H1 (cell line): ENCODE measurements at regions not wholly inside any gene's neighbourhood (a gene's known extent, or its start where the extent isn't known, plus 50 kb on each side); places are given as distances from the start of the nearest gene placed in this dataset.

Experiments
- CTCF ChIA-PET: fragments of 300-600 bp; sonication (Branson Sonifier 250); formaldehyde crosslinking; loops from one replicate; lab custom pipeline; 2021; ENCODE audit not compliant: partially characterized antibody; lab: Charles Lee
- POLR2A ChIA-PET: fragments of 300-600 bp; sonication (Branson Sonifier 250); formaldehyde crosslinking; loops from one replicate; lab custom pipeline; 2021; ENCODE audit warnings: inconsistent platforms; ENCODE audit not compliant: partially characterized antibody; lab: Charles Lee
- DNase-seq, 2 experiments: peaks; one replicate each; pipeline versions ENCODE4 v3.0.0 to v3.0.0-alpha.2; 2010 to 2022; ENCODE audit warnings: low spot score in 2 of 2, low read depth in 1 of 2, mixed read lengths in 1 of 2
- FAIRE-seq: peaks from 2 replicates; lab custom pipeline; 2011; peaks lifted over from hg19 to GRCh38; lab: Jason Lieb, UNC
- H2AFZ ChIP-seq: 2 replicates; pipeline ENCODE4 v1.8.1; 2012; ENCODE audit warnings: low read length, inconsistent platforms
- H2AK5ac ChIP-seq: 2 replicates; pipeline ENCODE4 v1.6.1; 2013; ENCODE audit warnings: low read depth, low read length
- H2BK120ac ChIP-seq: replicated peaks from 2 replicates; pipeline ENCODE3; 2013; ENCODE audit warnings: low read depth, low read length, inconsistent platforms
- H2BK12ac ChIP-seq: 2 replicates; pipeline ENCODE4 v1.6.1; 2013; ENCODE audit warnings: low read depth, low read length
- H2BK15ac ChIP-seq: 2 replicates; pipeline ENCODE4 v1.6.1; 2013; ENCODE audit warnings: low read length
- H2BK20ac ChIP-seq: 2 replicates; pipeline ENCODE4 v1.6.1; 2013; ENCODE audit warnings: low read length
- H2BK5ac ChIP-seq: 2 replicates; pipeline ENCODE4 v1.6.1; 2013; ENCODE audit warnings: low read depth, low read length
- H3K14ac ChIP-seq: 2 replicates; pipeline ENCODE4 v1.6.1; 2013; ENCODE audit warnings: inconsistent platforms; ENCODE audit not compliant: insufficient read length
- H3K18ac ChIP-seq: 2 replicates; pipeline ENCODE4 v1.6.1; 2013; ENCODE audit warnings: low read length; ENCODE audit errors: extremely low read depth
- H3K23ac ChIP-seq: 2 replicates; pipeline ENCODE4 v1.6.1; 2013; ENCODE audit warnings: inconsistent platforms; ENCODE audit not compliant: insufficient read length
- H3K23me2 ChIP-seq: 2 replicates; pipeline ENCODE4 v1.6.1; 2013; ENCODE audit warnings: low read depth, low read length
- H3K27ac ChIP-seq: 2 replicates; pipeline ENCODE4 v1.6.1; 2011; ENCODE audit warnings: low read depth, low read length, inconsistent platforms
- H3K27me3 ChIP-seq, 4 experiments: replicated peaks in 1 of 4; 1 replicate in 1 of 4; 2 replicates in 3 of 4; pipeline versions ENCODE4 v1.6.1 to v1.8.1; 2011 to 2013; ENCODE audit warnings: low read length in 3 of 4, mild to moderate bottlenecking in 3 of 4, inconsistent platforms in 2 of 4, mixed read lengths in 2 of 4, moderate library complexity in 1 of 4; ENCODE audit not compliant: control insufficient read depth in 3 of 4, insufficient read depth in 3 of 4; ENCODE audit errors: extremely low read depth in 1 of 4
- H3K36me3 ChIP-seq, 4 experiments: 2 replicates each; pipeline versions ENCODE4 v1.6.1 to v1.8.1; 2011 to 2013; ENCODE audit warnings: mild to moderate bottlenecking in 4 of 4, low read length in 3 of 4, moderate library complexity in 2 of 4, control low read depth in 1 of 4, inconsistent platforms in 1 of 4; ENCODE audit not compliant: insufficient read depth in 4 of 4, control insufficient read depth in 2 of 4
- H3K4ac ChIP-seq: replicated peaks from 2 replicates; pipeline ENCODE3; 2013; ENCODE audit warnings: low read length, low read depth, mixed read lengths, inconsistent platforms; ENCODE audit not compliant: insufficient read length
- H3K4me1 ChIP-seq, 4 experiments: replicated peaks in 1 of 4; 1 replicate in 1 of 4; 2 replicates in 3 of 4; pipeline versions ENCODE4 v1.6.1 to v1.8.1; 2011 to 2013; ENCODE audit warnings: low read length in 3 of 4, inconsistent platforms in 2 of 4, mixed read lengths in 1 of 4; ENCODE audit not compliant: insufficient read depth in 4 of 4, control insufficient read depth in 3 of 4
- H3K4me2 ChIP-seq, 2 experiments: 2 replicates each; pipeline versions ENCODE4 v1.6.1 to v1.8.1; 2011 to 2013; ENCODE audit warnings: low read depth in 2 of 2, low read length in 2 of 2, control low read depth in 1 of 2, inconsistent platforms in 1 of 2, mild to moderate bottlenecking in 1 of 2; ENCODE audit not compliant: insufficient read depth in 1 of 2
- H3K4me3 ChIP-seq, 4 experiments: fragments of 200-600, 300-600 bp in 1 of 4; sonication (generic), shearing (Covaris generic), sonication (Bioruptor Twin) in 1 of 4; 2 replicates each; pipeline versions ENCODE4 v1.5.1 to v1.8.1; 2011 to 2016; ENCODE audit warnings: low read length in 4 of 4, low read depth in 3 of 4, control low read depth in 2 of 4, inconsistent platforms in 2 of 4, mild to moderate bottlenecking in 2 of 4, mixed read lengths in 1 of 4, moderate library complexity in 1 of 4; ENCODE audit not compliant: insufficient read depth in 2 of 4; ENCODE audit errors: extremely low read depth in 1 of 4
- H3K56ac ChIP-seq: replicated peaks from 2 replicates; pipeline ENCODE3; 2013; ENCODE audit warnings: low read depth, mild to moderate bottlenecking, mixed read lengths, low read length, inconsistent platforms; ENCODE audit not compliant: insufficient read length
- H3K79me1 ChIP-seq: 2 replicates; pipeline ENCODE4 v1.6.1; 2013; ENCODE audit warnings: low read depth, low read length, control low read depth
- H3K79me2 ChIP-seq, 2 experiments: 2 replicates each; pipeline versions ENCODE4 v1.6.1 to v1.8.1; 2012 to 2013; ENCODE audit warnings: low read length in 2 of 2, mild to moderate bottlenecking in 2 of 2, inconsistent platforms in 1 of 2; ENCODE audit not compliant: insufficient read depth in 2 of 2, control insufficient read depth in 1 of 2
- H3K9ac ChIP-seq, 4 experiments: replicated peaks in 1 of 4; 1 replicate in 1 of 4; 2 replicates in 3 of 4; pipeline versions ENCODE4 v1.6.1 to v1.8.1; 2011 to 2013; ENCODE audit warnings: low read depth in 3 of 4, low read length in 3 of 4, control low read depth in 2 of 4, mild to moderate bottlenecking in 2 of 4, moderate library complexity in 2 of 4, inconsistent platforms in 1 of 4; ENCODE audit errors: extremely low read depth in 1 of 4
- H3K9me3 ChIP-seq, 2 experiments: 2 replicates each; pipeline versions ENCODE4 v1.6.1 to v1.8.1; 2012 to 2013; ENCODE audit warnings: mild to moderate bottlenecking in 2 of 2, moderate library complexity in 2 of 2, control low read depth in 1 of 2, inconsistent platforms in 1 of 2, low read depth in 1 of 2, low read length in 1 of 2, mixed read lengths in 1 of 2; ENCODE audit not compliant: insufficient read depth in 2 of 2
- H4K20me1 ChIP-seq, 2 experiments: replicated peaks in 1 of 2; 2 replicates each; pipeline versions ENCODE3 to v1.8.1; 2011 to 2013; ENCODE audit warnings: inconsistent platforms in 2 of 2, low read length in 2 of 2, mild to moderate bottlenecking in 1 of 2; ENCODE audit not compliant: insufficient read depth in 2 of 2, control insufficient read depth in 1 of 2
- H4K5ac ChIP-seq: 2 replicates; pipeline ENCODE4 v1.6.1; 2013; ENCODE audit warnings: low read length, low read depth, mixed read lengths, inconsistent platforms; ENCODE audit not compliant: insufficient read length
- H4K8ac ChIP-seq: 2 replicates; pipeline ENCODE4 v1.8.0; 2013; ENCODE audit warnings: mild to moderate bottlenecking, moderate library complexity, low read length, inconsistent platforms; ENCODE audit not compliant: insufficient read depth; ENCODE audit errors: extremely low read depth
- H4K91ac ChIP-seq: replicated peaks from 2 replicates; pipeline ENCODE3; 2013; ENCODE audit warnings: low read length, mixed read lengths, inconsistent platforms; ENCODE audit not compliant: insufficient read length
- RAD21 ChIP-seq, 2 experiments: IDR thresholded peaks in 1 of 2; conservative IDR thresholded peaks in 1 of 2; 2 replicates each; pipeline ENCODE4 v1.6.1; 2011; ENCODE audit warnings: low read depth in 2 of 2, low read length in 2 of 2, improper control_type of control experiment in 1 of 2, inconsistent platforms in 1 of 2, mild to moderate bottlenecking in 1 of 2, moderate library complexity in 1 of 2
- TAF1 ChIP-seq: IDR thresholded peaks from 2 replicates; pipeline ENCODE4 v1.6.1; 2011; ENCODE audit warnings: mild to moderate bottlenecking, low read depth, low read length
- WGBS, 2 experiments: shearing (Covaris generic) in 1 of 2; methylation state at CpG; one replicate each; pipeline versions ENCODE4 v1.1.6 to v1.1.7; 2013 to 2015; ENCODE audit warnings: low lambda C conversion rate in 2 of 2, mixed read lengths in 2 of 2, inconsistent platforms in 1 of 2, low coverage in 1 of 2, missing lambda C conversion rate in 1 of 2; ENCODE audit not compliant: insufficient replicate concordance in 2 of 2, insufficient coverage in 1 of 2, insufficient read length in 1 of 2; ENCODE audit errors: extremely low coverage in 1 of 2, missing lambda C conversion rate in 1 of 2; 5-methylcytosine and 5-hydroxymethylcytosine counted together
- TF ChIP-seq, protein P1 (sequence below), 3 experiments: IDR thresholded peaks; 1 replicate in 2 of 3; 2 replicates in 1 of 3; pipeline versions ENCODE4 v1.5.1 to v1.6.1; 2011; ENCODE audit warnings: low read length in 3 of 3, mild to moderate bottlenecking in 3 of 3, inconsistent platforms in 2 of 3, low read depth in 1 of 3, moderate library complexity in 1 of 3; ENCODE audit not compliant: insufficient read depth in 1 of 3; ENCODE audit errors: control extremely low read depth in 1 of 3

DNA sequence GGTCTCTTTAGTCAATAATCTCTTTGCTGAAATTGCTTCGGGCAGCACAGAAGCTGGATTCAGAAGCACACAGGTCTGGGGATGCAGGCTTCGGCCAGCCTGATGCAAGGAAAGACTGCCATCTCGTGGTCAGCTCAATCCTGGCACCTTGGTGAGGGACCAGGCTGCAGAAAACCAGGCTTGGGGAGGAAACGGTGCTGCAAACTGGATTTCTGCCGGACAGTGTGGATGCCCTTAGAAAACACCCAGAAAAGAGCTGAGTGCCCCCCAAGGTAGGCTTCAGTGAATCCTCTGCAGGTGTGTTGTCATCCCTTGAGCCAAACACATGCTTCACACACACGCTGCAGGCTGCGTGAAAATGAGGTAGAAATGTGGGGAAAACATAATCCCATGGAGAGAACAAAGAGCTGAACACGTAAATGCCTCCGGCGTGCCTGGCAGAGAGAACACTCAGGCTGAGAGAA is 89.8 kb upstream of the PAX1 start:
- H3K4me3 ChIP-seq = no peak overlapping the region
- no peak overlapping the region for H2BK20ac ChIP-seq
- H4K8ac ChIP-seq = no peak overlapping the region
- no peak overlapping the region for H2BK15ac ChIP-seq
- no peak overlapping the region for H2AFZ ChIP-seq
- 50% methylated on average over 10 of the region's 10 CpGs; no CpG with 5 or more reads in 1 of the 2 experiments for WGBS, 2 experiments
- H3K23me2 ChIP-seq = no peaks in the 10 kb centered on the region
- no peak overlapping the region for H3K14ac ChIP-seq
- no peaks in the 10 kb centered on the region for H3K9me3 ChIP-seq
- H3K27me3 ChIP-seq = no peaks in the 10 kb centered on the region; a peak in 1 of 7 replicates
- H3K27ac ChIP-seq = no peak overlapping the region
- no peak overlapping the region for H2BK12ac ChIP-seq
- no peaks in the 10 kb centered on the region for H4K20me1 ChIP-seq
- peak; percentile 34 to 87 for DNase-seq
- H3K36me3 ChIP-seq = no peaks in the 10 kb centered on the region
- no peak overlapping the region for H4K91ac ChIP-seq
- no peak overlapping the region for H3K56ac ChIP-seq
- CTCF ChIA-PET = interaction anchor here (0.6 to 3.8 kb wide), 53 partner anchors 8 to 1077 kb away, joined by 3 to 56 read pairs (median 4); no protein-coding TSS in a partner anchor
- no peaks in the 10 kb centered on the region for H3K4me1 ChIP-seq
- no peaks in the 10 kb centered on the region for H3K79me1 ChIP-seq
- POLR2A ChIA-PET = interaction anchor here (1.4 kb wide), 1 partner anchor 110 kb away, joined by 3 read pairs; no protein-coding TSS in a partner anchor
- no peak overlapping the region for H3K4ac ChIP-seq
- no peaks in the 10 kb centered on the region for H3K79me2 ChIP-seq
- no peak for TF ChIP-seq TAF1
- peak; percentile 95 to 96 for TF ChIP-seq RAD21 (IDR thresholded peaks at IDR 0.05 in 1 of 2, conservative IDR thresholded peaks at IDR 0.05 in 1 of 2; ENCODE audit: low read depth in 2 of 2, low read length in 2 of 2)
- TF ChIP-seq, protein P1, sequence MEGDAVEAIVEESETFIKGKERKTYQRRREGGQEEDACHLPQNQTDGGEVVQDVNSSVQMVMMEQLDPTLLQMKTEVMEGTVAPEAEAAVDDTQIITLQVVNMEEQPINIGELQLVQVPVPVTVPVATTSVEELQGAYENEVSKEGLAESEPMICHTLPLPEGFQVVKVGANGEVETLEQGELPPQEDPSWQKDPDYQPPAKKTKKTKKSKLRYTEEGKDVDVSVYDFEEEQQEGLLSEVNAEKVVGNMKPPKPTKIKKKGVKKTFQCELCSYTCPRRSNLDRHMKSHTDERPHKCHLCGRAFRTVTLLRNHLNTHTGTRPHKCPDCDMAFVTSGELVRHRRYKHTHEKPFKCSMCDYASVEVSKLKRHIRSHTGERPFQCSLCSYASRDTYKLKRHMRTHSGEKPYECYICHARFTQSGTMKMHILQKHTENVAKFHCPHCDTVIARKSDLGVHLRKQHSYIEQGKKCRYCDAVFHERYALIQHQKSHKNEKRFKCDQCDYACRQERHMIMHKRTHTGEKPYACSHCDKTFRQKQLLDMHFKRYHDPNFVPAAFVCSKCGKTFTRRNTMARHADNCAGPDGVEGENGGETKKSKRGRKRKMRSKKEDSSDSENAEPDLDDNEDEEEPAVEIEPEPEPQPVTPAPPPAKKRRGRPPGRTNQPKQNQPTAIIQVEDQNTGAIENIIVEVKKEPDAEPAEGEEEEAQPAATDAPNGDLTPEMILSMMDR (IDR thresholded peaks at IDR 0.05; ENCODE audit: control extremely low read depth in 1 of 3, insufficient read depth in 1 of 3, low read depth in 1 of 3, low read length in 3 of 3) = peak; percentile 92 to 96 (median 95)
- TF ChIP-seq, all 59 proteins: peak for 2
- Histone ChIP-seq H3K4me2 (no peak overlapping the region), H2BK120ac (no peak overlapping the region), H2BK5ac (no peak overlapping the region), H4K5ac (no peak overlapping the region), H3K9ac (no peak overlapping the region), H2AK5ac (no peak overlapping the region), H3K18ac (no peak overlapping the region), H3K23ac (no peak overlapping the region)
- FAIRE-seq = peak; percentile 85
